Stimulated activated naive CD4-positive, alpha-beta T cell (primary cell): ENCODE measurements at regions not wholly inside any gene's neighbourhood (a gene's known extent, or its start where the extent isn't known, plus 50 kb on each side); places are given as distances from the start of the nearest gene placed in this dataset.
"Not testable (repeated sequence)": the region's sequence is repeated elsewhere in the genome, so short reads cannot be mapped to it uniquely, and the experiment has no call there.

Experiments
- DNase-seq, 6 experiments: peaks; one replicate each; lab custom pipeline; 2025; lab: John Stamatoyannopoulos, UW

DNA sequence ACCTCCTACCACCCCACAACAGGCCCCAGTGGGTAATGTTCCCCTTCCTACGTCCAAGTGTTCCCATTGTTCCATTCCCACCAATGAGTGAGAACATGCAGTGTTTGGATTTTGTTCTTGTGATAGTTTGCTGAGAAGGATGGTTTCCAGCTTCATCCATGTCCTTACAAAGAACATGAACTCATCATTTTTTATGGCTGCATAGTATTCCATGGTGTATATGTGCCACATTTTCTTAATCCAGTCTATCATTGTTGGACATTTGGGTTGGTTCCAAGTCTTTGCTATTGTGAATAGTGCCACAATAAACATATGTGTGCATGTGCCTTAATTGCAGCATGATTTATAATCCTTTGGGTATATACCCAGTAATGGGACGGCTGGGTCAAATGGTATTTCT is 81.6 kb downstream of the P2RY10 start:
- not testable (repeated sequence) for DNase-seq

DNA sequence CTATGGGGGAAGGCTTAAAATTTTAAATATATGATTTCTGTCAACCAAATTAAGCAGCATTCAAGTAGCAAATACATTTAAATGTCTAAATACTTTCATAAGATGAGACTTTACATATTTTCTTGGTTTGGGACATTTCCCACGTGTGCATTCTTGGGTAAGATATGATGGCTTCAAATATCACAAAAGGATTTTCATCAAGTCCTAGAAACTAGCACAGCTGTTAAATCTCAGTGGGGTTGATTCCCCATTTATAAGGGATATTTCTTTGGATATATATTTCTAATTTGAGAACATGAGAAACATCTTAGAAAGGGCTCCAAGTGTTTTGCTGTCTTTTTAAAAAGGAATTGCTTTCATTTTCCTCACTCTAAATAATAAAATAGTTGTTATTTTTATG is 90.2 kb downstream of the P2RY10 start:
- DNase-seq = no peak

DNA sequence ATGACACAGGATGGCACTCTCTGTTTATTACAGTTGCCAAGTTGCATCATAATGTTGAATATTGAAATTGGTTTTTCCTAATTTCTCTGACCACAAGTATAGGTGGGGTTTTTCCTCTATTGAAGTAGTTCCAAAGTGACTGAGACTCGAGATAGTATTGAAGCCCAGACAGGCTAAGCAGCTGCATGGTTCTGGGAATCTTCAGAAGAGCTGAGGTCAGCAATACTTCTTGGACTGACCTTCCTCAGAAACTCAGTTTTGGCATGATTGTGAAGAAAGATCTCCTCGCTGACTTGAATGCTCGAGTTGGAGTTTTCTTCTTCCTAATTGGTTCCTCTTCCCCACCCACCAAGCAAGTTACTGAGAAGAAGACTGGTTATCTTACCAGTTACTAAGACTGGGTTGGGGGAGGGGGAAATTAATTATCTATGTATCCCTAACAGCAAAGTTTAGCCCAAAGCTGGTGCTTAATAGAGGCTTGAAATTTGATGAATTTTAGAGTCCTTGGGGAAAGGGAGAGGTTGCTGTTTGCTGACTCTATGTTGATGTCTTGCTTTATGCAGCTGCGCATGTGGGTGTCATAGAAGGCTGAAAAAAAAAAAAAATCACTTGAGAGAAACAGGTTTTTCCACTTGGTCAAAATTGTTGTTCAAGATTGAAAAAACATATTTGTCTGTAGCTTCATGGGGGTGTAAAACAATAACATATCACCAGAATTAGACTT is 91.1 kb downstream of the P2RY10 start:
- no peak for DNase-seq

- DNase-seq = no peak
These were observed 78.8 kb upstream of the GPR174 start for GRCh38 chrX:79065696-79066095.

GRCh38 chrX:79078114-79078513 is 66.4 kb upstream of the GPR174 start:
- DNase-seq = no peak

DNA sequence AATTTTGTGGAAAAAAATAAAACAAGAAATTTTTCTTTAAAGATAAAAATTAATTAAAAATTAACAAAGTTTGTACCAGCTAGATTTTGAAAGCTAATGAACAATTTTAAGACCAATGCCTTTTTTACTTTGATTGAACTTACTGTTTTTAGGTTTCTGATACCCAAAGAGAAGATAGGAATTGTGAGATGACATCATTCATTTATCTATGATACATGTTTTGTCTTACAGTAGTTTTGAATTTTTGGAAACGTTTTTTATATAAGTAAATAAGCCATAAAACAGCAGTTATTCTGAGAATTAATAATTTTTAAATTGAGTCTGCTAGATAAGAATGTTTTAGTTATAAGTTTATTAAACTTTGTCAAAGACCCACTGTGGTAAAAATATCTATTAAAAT is 65.0 kb upstream of the GPR174 start:
- no peak for DNase-seq

GRCh38 chrX:79080141-79080540 is 64.3 kb upstream of the GPR174 start:
- no peak for DNase-seq

DNA sequence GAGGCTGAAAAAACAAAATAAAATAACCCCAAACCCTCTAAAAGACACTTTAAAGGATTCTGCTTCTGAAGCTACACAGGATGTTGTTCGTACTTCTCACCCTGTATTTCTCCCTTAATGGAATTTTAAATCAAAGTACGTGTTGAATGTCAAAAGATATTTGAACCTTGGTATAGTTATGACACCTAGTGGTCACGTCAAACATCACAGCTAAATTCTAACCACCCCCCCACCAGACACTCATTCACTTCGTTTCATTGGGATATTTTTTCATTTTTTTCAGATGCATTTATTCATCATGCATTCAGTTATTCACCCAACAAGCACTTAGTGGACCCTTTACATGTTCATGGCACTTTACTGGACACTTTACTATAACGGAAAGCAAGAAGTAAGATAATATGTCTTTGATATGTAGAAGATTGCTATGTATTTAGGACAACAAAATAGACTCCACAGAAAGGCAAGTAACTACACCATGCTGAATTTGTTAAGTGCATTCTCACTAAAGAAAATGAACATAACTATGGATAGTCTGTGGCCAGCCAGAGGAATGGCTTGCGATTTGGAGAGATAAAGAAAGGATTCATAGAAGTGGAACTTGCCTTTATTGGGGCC is 62.5 kb upstream of the GPR174 start:
- peak in 5 of 6 experiments; percentile 2 to 74 (median 52) for DNase-seq

DNA sequence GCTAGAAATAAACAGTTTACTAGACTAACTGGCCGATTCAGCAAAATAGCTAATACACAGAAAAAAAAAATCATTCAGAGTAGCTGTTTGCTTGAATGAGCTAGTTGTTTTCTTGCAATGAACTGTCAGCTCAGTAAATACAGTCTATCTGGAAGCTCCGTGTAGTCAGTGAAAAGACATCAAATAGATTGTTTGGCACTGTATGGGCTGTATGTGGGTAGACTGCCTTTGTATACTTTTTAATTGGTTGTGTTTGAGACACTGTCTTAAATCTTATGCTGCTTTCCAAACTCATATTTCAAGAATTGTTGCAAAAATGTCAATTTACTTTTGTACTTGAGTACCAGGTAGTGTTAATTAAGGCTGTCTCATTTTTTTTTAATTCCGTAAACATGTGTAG is 61.6 kb upstream of the GPR174 start:
- no peak for DNase-seq

DNA sequence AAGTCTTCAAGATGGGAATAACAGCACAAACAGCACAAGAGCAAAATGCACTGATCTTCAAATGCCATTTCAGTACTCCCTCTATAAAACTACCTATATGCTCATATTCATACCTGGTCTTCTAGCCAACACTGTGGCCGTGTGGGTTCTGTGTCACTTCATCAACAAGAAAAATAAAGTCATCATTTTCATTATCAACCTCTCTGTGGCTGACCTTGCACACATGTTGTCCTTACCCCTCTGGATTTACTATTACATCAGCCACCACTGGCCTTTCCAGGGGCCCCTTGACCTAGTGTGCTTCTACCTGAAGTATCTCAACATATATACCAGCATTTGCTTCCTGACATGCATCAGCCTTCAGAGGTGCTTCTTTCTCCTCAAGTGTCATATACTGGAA is 59.6 kb upstream of the GPR174 start:
- DNase-seq = no peak

DNA sequence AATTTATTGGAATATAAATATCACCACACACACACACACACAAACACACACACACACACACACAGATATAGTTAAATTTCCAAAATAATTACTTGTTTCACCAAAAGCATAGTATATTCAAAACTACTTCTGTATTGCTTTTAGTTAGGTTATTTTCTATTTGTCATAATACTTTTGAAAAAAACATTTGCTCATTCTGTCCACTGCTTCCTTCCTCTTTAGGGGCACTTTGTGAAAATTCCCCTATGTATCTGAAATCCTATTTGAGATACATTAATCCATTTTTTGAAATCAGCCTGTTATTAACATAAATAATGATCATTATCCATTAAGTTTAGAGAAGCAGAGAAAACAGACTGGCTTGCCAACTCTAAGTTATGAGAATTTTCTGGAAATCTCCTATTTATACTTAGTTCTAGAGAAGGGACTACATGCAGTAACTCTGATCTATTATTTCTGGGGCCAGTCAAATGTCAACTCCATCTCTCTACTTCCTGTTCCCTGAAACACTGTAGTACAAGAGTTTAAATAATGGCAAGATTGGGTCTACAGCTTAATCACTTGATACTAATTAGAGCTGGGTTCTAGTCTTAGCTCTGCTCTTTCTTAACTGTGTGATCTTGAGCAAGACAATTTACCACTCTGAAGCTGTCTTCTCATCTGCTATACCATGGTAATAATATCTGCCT is 54.4 kb upstream of the GPR174 start:
- DNase-seq = no peak

DNA sequence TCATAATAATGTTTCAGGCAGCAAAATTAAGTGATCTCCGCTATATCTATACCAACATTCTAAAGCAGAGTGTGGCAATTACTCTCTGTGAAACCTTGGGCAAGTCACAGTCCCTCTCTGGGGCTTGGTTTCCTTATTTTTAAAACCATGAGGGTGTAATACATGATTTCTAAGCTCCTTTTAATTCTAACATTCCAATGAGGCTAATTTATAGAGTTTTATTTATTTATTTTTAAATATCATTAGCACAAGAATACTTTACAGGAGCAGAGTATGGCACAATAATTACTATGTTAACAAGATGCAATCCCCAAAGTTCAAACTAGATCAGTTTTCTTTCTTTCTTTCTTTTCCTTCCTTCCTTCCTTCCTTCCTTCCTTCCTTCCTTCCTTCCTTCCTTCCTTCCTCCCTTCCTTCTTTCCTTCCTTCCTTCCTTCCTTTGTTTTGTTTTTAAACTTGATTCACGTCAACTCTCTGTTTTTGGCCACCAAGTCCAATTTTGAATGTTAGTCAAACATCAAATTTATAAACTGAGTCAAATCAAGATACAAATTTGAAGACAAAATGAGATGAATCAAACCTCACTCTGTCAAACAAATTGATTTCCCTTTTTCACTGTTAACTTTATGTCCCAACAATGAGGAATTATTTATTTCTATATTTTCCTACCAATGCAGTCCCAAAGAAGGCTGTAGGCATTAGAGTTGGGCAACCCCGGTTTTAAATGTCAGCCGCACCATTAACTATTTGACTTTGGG is 50.2 kb upstream of the GPR174 start:
- no peak for DNase-seq
